ENCODE measurements at regions not wholly inside any gene's neighbourhood (a gene's known extent, or its start where the extent isn't known, plus 50 kb on each side); places are given as distances from the start of the nearest gene placed in this dataset.
A peak's percentile ranks its signal among the peaks of the same experiment; 100 is the strongest.
"Not testable (repeated sequence)": the region's sequence is repeated elsewhere in the genome, so short reads cannot be mapped to it uniquely, and the experiment has no call there.

DNA sequence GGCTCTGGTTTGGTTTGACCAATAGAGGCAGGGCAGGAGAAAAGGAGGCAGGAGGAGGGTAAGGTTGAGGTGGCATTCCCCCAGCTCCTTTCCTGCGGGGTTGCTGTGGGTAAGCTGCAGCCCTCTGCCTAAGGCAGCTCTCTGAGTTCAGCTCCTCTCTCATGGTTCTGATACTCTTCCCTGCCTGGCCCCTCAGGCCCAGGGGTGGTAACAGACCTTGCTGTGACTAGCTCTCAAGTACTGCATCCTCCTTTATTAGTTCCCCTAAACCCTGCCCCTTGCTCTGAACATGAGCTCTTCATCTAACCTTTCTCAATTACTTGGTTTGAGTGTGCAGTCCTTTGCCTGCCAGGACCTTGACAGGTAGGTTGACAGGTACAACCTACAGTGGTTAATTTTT lies 205.5 kb downstream of the SLC4A3 start:
- no peak for DNase-seq (ENCODE audit: low spot score)

DNA sequence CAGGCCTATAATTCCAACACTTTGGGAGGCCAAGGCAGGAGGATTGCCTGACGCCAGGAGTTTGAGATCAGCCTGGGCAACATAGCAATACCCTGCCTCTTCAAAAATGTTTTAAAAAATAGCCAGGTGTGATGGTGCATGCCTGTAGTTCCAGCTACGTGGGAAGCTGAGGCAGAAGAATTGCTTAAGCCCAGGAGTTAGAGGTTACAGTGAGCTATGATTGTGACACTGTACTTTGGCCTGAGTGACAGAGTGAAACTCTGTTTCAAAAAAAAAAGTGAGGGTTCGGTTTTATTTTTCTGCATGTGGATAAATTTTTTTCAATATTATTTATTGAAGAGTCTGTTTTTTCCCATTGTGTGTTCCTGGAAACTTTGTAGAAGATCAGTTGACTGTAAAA lies 208.1 kb downstream of the SLC4A3 start:
- DNase-seq (ENCODE audit: low spot score), result no peak

GRCh38 chr2:219836647-219837177 lies 209.3 kb downstream of the SLC4A3 start:
- no peak for DNase-seq (ENCODE audit: low spot score)

DNA sequence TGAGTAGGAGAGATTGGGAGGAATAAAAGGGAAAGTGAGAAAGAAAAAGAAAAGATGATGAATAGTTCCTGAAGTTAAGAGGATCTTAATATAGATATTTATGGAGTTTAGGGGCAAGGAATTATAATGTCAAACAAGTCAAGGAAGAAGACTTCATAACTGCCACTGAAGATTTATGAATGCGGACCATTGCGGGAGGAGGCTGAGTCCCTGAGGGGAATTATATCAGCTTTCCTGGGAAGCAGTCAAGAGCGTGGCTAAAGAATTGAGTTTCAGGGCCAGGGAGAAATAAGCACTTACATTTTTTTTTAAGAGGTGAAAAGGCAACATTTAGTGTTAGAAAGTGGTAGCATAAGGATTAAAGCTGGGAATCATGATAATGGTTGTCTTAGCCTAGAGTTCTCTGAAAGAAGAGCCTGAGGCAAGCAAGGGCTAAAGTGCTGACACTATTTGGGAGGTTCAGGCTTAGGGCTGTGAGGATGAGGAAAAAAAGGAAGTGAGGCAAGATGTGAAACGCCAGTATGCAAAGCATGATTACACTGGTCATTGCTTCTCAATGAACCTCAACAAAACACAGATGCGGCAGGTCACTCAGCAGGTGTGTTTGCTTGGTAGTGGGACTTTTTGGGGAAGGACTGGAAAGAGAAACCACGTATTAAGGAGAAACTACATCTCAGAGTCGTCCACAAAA lies 217.1 kb downstream of the SLC4A3 start:
- no peak for DNase-seq (ENCODE audit: low spot score)

DNA sequence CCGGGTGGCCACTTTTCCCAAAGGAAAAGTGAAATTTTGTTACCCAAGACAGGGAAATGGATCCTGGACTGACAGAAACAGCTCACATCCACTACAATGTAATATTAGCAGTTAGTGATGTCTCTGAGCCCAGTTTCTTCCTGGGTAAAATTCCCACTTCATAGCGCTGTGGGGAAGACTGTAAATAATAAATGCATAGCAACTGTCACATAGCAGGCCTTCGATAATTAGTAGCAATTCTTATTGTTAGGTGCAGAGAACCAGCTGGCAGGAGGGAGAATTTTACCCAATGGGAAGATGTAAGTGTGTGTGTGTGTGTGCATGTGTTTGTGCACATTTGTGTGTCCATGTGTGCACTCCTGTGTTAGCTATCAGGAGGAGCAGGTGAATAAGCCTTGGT lies 221.5 kb downstream of the SLC4A3 start:
- DNase-seq (ENCODE audit: low spot score), result no peak

DNA sequence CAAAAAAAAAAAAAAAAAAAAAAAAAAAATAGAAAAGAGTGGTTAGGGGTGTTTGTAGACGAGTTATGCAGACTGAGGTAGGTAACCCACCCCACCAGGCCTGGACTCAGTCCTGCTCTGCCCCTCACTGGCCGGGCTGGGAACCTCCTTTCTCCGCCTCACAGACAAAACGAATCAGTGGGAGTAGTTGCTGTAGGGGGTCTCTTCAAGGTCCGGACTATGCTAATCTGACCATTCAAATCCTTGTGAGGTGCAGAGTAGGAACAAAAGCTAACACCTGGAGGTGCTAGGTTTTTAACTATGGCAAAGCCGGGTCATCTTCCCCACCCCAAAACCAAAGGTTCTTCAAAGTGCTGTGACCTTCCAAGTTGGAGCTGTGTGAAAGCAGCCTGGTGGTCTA lies 223.7 kb downstream of the SLC4A3 start:
- DNase-seq (ENCODE audit: low spot score), result no peak

GRCh38 chr2:219851801-219852481 lies 224.5 kb downstream of the SLC4A3 start:
- DNase-seq (ENCODE audit: low spot score), result peak; percentile 23

GRCh38 chr2:219852626-219853025 lies 225.2 kb downstream of the SLC4A3 start:
- DNase-seq (ENCODE audit: low spot score), result no peak

DNA sequence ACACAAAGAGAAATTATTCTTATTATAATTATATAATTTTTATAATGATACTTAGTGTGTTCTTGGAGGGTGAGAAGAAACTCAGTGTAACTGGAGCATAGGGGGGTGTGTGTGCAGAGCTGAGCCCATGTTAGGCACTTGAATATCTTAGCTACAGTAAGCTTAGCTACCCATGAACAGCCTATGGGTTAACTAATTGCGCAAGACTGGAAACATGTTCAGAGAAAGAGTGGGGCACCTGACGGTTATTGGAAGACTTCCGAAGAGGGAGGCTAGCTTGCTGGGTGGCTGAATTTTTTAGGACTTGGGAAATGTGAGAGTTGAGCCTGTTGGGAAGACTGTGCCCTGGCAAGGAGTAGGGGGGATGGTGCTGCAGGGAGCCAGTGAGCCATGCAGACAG lies 229.2 kb downstream of the SLC4A3 start:
- DNase-seq (ENCODE audit: low spot score), result no peak

- no peak for DNase-seq (ENCODE audit: low spot score)
These were observed 230.3 kb downstream of the SLC4A3 start for GRCh38 chr2:219857751-219858150.

GRCh38 chr2:219861307-219861706 lies 233.9 kb downstream of the SLC4A3 start:
- DNase-seq (ENCODE audit: low spot score), result peak; percentile 29

GRCh38 chr2:219864154-219864553 lies 236.7 kb downstream of the SLC4A3 start:
- DNase-seq (ENCODE audit: low spot score), result no peak

DNA sequence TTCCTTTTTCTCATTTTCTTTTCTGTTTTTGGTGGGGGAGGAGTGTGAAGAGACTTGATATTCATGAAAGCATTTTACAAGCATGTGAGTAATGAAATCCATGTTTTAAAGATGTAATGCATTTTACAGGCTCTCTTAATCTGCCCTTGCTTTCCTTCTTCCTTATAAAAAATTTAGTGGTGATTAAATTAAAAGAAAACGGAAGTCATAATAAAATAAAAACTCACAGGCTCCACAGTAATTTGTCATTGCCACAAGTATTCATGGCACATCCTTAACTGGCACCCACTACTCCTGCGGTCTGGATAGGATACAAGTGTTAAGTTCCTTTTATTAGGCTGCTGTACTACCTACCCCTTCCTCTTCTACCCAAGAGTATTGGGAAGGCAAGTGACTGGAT lies 241.2 kb downstream of the SLC4A3 start:
- DNase-seq (ENCODE audit: low spot score), result no peak

DNA sequence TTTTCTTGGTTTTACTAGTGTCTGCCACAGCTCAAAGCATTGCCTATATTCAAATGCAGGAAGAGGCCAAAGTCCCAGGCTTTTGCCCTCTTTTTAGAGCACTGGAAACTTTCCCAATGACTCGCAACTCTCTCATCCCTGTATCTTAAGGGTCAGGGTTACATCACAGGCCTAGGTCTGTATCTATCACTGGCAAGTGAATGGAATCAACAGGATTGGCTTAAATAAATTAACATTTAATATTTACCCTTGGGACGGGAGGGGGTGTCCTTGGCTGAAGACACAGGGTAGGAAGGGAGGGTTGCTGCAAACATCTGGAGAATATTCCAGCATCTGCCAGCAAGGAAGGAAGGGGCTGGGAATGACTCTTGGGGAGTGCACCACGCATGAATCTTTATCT lies 242.6 kb downstream of the SLC4A3 start:
- DNase-seq (ENCODE audit: low spot score), result no peak

- DNase-seq (ENCODE audit: low spot score), result no peak
These were observed 243.9 kb downstream of the SLC4A3 start for GRCh38 chr2:219871351-219871750.

DNA sequence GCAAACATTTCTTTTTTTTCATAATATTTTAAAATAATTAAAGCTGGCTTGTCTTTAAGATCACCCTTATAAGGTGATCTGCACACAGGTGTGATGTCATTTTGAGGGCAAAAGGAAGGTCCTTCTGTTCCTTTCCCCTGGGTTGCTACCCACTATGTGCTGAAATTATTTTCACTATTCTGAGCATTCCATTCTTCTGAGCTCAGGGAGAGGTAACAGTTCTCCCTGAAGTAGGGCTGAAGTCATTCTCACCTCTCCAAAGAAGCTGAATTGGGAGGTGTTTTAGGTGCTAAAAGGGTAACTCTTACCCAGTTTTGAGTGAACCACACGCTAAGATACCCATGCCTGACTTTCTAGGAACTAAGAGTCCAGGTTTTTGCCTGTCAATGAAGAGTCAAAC lies 247.6 kb downstream of the SLC4A3 start:
- no peak for DNase-seq (ENCODE audit: low spot score)

- not testable (repeated sequence) for DNase-seq (ENCODE audit: low spot score)
These were observed 248.6 kb downstream of the SLC4A3 start for GRCh38 chr2:219875986-219876385.

- DNase-seq (ENCODE audit: low spot score), result no peak
These were observed 249.5 kb downstream of the SLC4A3 start for GRCh38 chr2:219876931-219877330.

- no peak for DNase-seq (ENCODE audit: low spot score)
These were observed 250.3 kb downstream of the SLC4A3 start for GRCh38 chr2:219877728-219878127.

DNA sequence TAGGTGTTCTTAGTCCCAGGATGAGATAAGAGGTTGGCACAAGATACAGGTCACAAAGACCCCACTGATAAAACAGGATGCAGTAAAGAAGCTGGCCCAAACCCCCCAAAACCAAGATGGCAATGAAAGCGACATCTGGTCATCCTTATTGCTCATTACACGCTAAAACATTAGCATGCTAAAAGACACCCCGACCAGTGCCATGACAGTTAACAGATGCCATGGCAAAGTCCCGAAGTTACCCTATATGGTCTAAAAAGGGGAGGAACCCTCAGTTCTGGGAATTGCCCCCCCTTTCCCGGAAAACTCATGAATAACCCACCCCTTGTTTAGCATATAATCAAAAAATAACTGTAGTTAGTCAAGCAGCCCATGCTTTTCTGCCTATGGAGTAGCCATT lies 251.1 kb downstream of the SLC4A3 start:
- DNase-seq (ENCODE audit: low spot score), result no peak

DNA sequence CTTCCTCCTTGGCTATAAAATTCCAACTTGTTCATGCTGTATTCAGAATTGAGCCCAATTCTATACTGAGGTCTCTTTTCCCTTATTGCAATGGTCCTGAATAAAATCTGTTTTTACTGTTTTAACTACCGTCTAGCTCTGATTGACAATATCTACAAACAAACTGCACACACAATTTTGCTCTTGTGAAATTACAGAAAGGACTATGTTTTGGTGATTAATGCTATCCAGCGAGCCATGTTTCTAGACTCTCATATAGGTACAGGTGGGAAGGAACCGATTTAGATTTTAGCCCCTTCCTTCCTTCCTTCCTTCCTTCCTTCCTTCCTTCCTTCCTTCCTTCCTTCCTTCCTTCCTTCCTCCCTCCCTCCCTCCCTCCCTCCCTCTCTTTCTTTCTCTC lies 254.4 kb downstream of the SLC4A3 start:
- no peak for DNase-seq (ENCODE audit: low spot score)

- DNase-seq (ENCODE audit: low spot score), result no peak
These were observed 259.2 kb downstream of the SLC4A3 start for GRCh38 chr2:219886615-219887014.

- DNase-seq (ENCODE audit: low spot score), result no peak
These were observed 260.4 kb downstream of the SLC4A3 start for GRCh38 chr2:219887870-219888269.
